Stimulated activated CD4-positive, alpha-beta T cell treated with anti-CD3 and anti-CD28 coated beads, Interleukin-1b, Interleukin-23, amount 100 ng/mL, for 48 hours (primary cell): ENCODE measurements at regions not wholly inside any gene's neighbourhood (a gene's known extent, or its start where the extent isn't known, plus 50 kb on each side); places are given as distances from the start of the nearest gene placed in this dataset.

ENCODE experiments used
- DNase-seq: peaks from one replicate; pipeline ENCODE4 v3.0.0-alpha.2; 2020

GRCh38 chr7:25759286-25759685 is 392.7 kb upstream of the NFE2L3 start:
- DNase-seq = no peak

GRCh38 chr7:25759748-25760147 is 392.2 kb upstream of the NFE2L3 start:
- DNase-seq = no peak

GRCh38 chr7:25762511-25763462 is 389.2 kb upstream of the NFE2L3 start:
- DNase-seq = no peak

- DNase-seq = no peak
These were observed 388.5 kb upstream of the NFE2L3 start for GRCh38 chr7:25763463-25763860.

GRCh38 chr7:25765110-25765655 is 386.8 kb upstream of the NFE2L3 start:
- DNase-seq = no peak

- no peak for DNase-seq
These were observed 381.8 kb upstream of the NFE2L3 start for GRCh38 chr7:25770235-25770634.

GRCh38 chr7:25770670-25771069 is 381.3 kb upstream of the NFE2L3 start:
- no peak for DNase-seq

- no peak for DNase-seq
These were observed 380.5 kb upstream of the NFE2L3 start for GRCh38 chr7:25771491-25771890.

GRCh38 chr7:25772802-25773201 is 379.2 kb upstream of the NFE2L3 start:
- DNase-seq = no peak

GRCh38 chr7:25774675-25775074 is 377.3 kb upstream of the NFE2L3 start:
- DNase-seq = no peak

- no peak for DNase-seq
These were observed 376.4 kb upstream of the NFE2L3 start for GRCh38 chr7:25775570-25775969.

- DNase-seq = no peak
These were observed 375.8 kb upstream of the NFE2L3 start for GRCh38 chr7:25775999-25776743.

- no peak for DNase-seq
These were observed 375.3 kb upstream of the NFE2L3 start for GRCh38 chr7:25776744-25777123.

- no peak for DNase-seq
These were observed 373.9 kb upstream of the NFE2L3 start for GRCh38 chr7:25777969-25778708.

GRCh38 chr7:25779002-25779546 is 372.9 kb upstream of the NFE2L3 start:
- no peak for DNase-seq

- DNase-seq = no peak
These were observed 371.1 kb upstream of the NFE2L3 start for GRCh38 chr7:25780904-25781303.

- no peak for DNase-seq
These were observed 370.3 kb upstream of the NFE2L3 start for GRCh38 chr7:25781704-25782103.

- DNase-seq = no peak
These were observed 365.1 kb upstream of the NFE2L3 start for GRCh38 chr7:25786936-25787335.

GRCh38 chr7:25787336-25787735 is 364.7 kb upstream of the NFE2L3 start:
- no peak for DNase-seq

GRCh38 chr7:25788371-25788770 is 363.6 kb upstream of the NFE2L3 start:
- no peak for DNase-seq

GRCh38 chr7:25788961-25789620 is 362.9 kb upstream of the NFE2L3 start:
- DNase-seq = no peak
